SK-N-SH treated with all-trans-retinoic acid at 6 μM for 48 hours (cell line): ENCODE measurements at regions not wholly inside any gene's neighbourhood (a gene's known extent, or its start where the extent isn't known, plus 50 kb on each side); places are given as distances from the start of the nearest gene placed in this dataset.

Source experiments
- ESRRG ChIP-seq: fragments of 250-450 bp; sonication (Bioruptor Pico); IDR thresholded peaks from 2 replicates; pipeline ENCODE4 v1.6.1; 2021; ENCODE audit warnings: mild to moderate bottlenecking
- PATZ1 ChIP-seq: fragments of 250-450 bp; sonication (Bioruptor Pico); IDR thresholded peaks from 2 replicates; pipeline ENCODE4 v1.8.0; 2020; ENCODE audit warnings: mild to moderate bottlenecking, moderate library complexity, borderline replicate concordance
- SNAI2 ChIP-seq: fragments of 250-450 bp; sonication (Bioruptor Pico); IDR thresholded peaks from 2 replicates; pipeline ENCODE4 v1.5.0; 2020; ENCODE audit warnings: mild to moderate bottlenecking, moderate library complexity
- TOX ChIP-seq: fragments of 250-450 bp; sonication (Bioruptor Pico); IDR thresholded peaks from 2 replicates; pipeline ENCODE4 v1.8.0; 2021; ENCODE audit warnings: mild to moderate bottlenecking, moderate library complexity, borderline replicate concordance
- ZC3H10 ChIP-seq: fragments of 250-450 bp; sonication (Bioruptor Pico); IDR thresholded peaks from 2 replicates; pipeline ENCODE4 v1.5.1; 2021; ENCODE audit warnings: mild to moderate bottlenecking, moderate library complexity
- ZFP30 ChIP-seq: fragments of 450-650 bp; formaldehyde crosslinking; IDR thresholded peaks from 2 replicates; pipeline ENCODE4 v1.5.0; 2022; ENCODE audit warnings: mild to moderate bottlenecking, moderate library complexity

GRCh38 chrX:51836823-51837222, 56.6 kb upstream of the MAGED1 start:
- TF ChIP-seq ZC3H10 (no peak), PATZ1 (CRISPR knock-in tag) (no peak), TOX (CRISPR knock-in tag) (no peak), ZFP30 (no peak), SNAI2 (CRISPR knock-in tag) (no peak), ESRRG (CRISPR knock-in tag) (no peak)
